SU-DHL-6 (cell line): ENCODE measurements at regions not wholly inside any gene's neighbourhood (a gene's known extent, or its start where the extent isn't known, plus 50 kb on each side); places are given as distances from the start of the nearest gene placed in this dataset.

ENCODE experiments used
- H2AFZ ChIP-seq: fragments of 200-600 bp; sonication (generic); 2 replicates; pipeline ENCODE4 v1.6.1; 2014; ENCODE audit warnings: low read depth, mild to moderate bottlenecking, moderate library complexity, mixed read lengths, antibody characterized with exemption, low read length; ENCODE audit not compliant: severe bottlenecking
- H3F3A ChIP-seq: fragments of 200-600 bp; shearing (Covaris generic); 2 replicates; pipeline ENCODE4 v1.6.0; 2016; ENCODE audit warnings: antibody characterized with exemption, mild to moderate bottlenecking; ENCODE audit not compliant: insufficient read depth
- H3K27ac ChIP-seq: fragments of 200-600 bp; sonication (generic); 2 replicates; pipeline ENCODE4 v1.5.1; 2016; ENCODE audit warnings: low read depth, mild to moderate bottlenecking, low read length, moderate library complexity, mixed read lengths
- H3K27me3 ChIP-seq: fragments of 200-600 bp; sonication (generic), shearing (Covaris generic); 2 replicates; pipeline ENCODE4 v1.6.0; 2014; ENCODE audit warnings: mild to moderate bottlenecking, low read length
- H3K36me3 ChIP-seq: fragments of 200-600 bp; sonication (generic); 2 replicates; pipeline ENCODE4 v1.6.1; 2014; ENCODE audit warnings: mild to moderate bottlenecking, low read length, mixed read lengths
- H3K4me2 ChIP-seq: fragments of 300-600, 200-600 bp; shearing (Covaris generic), sonication (generic); 2 replicates; pipeline ENCODE4 v1.6.0; 2014; ENCODE audit warnings: low read length, low read depth, mild to moderate bottlenecking; ENCODE audit not compliant: poor library complexity, severe bottlenecking
- H3K4me3 ChIP-seq: fragments of 200-600 bp; sonication (generic); 2 replicates; pipeline ENCODE4 v1.5.1; 2014; ENCODE audit warnings: antibody characterized with exemption, low read length, mild to moderate bottlenecking, mixed read lengths; ENCODE audit not compliant: insufficient read depth, poor library complexity, severe bottlenecking
- H3K79me2 ChIP-seq: fragments of 200-600 bp; sonication (generic); 2 replicates; pipeline ENCODE4 v1.6.1; 2014; ENCODE audit warnings: mild to moderate bottlenecking, low read length, moderate library complexity; ENCODE audit not compliant: insufficient read depth
- H3K9ac ChIP-seq: fragments of 200-600 bp; sonication (generic); 2 replicates; pipeline ENCODE4 v1.7.0; 2014; ENCODE audit warnings: mild to moderate bottlenecking, low read length
- H3K9me2 ChIP-seq: fragments of 200-600 bp; sonication (generic); replicated peaks from 2 replicates; pipeline ENCODE4 v1.6.1; 2014; ENCODE audit warnings: low read length; ENCODE audit not compliant: insufficient read depth
- H3K9me3 ChIP-seq: fragments of 200-600 bp; sonication (generic); 2 replicates; pipeline ENCODE4 v1.6.1; 2014; ENCODE audit warnings: low read length, mixed read lengths; ENCODE audit not compliant: insufficient read depth
- H4K20me1 ChIP-seq: fragments of 200-600 bp; sonication (generic); 2 replicates; pipeline ENCODE4 v1.6.1; 2014; ENCODE audit warnings: low read depth, mild to moderate bottlenecking, antibody characterized with exemption, low read length, moderate library complexity, mixed read lengths
- EZH2phosphoT487 ChIP-seq: fragments of 200-600 bp; sonication (generic), shearing (Covaris generic); conservative IDR thresholded peaks from 2 replicates; pipeline ENCODE4 v1.6.1; 2018; ENCODE audit warnings: mild to moderate bottlenecking, antibody characterized with exemption, low read length, moderate library complexity, mixed read lengths
- TF ChIP-seq, protein P1 (sequence below): fragments of 200-600 bp; sonication (generic); IDR thresholded peaks from one replicate; pipeline ENCODE4 v1.5.1; 2017; ENCODE audit warnings: antibody characterized with exemption, mild to moderate bottlenecking, low read length, moderate library complexity; ENCODE audit not compliant: insufficient read depth, poor library complexity, severe bottlenecking

GRCh38 chr6:3665608-3666007 lies 85.9 kb downstream of the PXDC1 start:
- Histone ChIP-seq H3K9ac (no peak overlapping the region), H3F3A (no peaks in the 10 kb centered on the region), H3K27ac (no peak overlapping the region), H3K4me3 (no peak overlapping the region), H3K27me3 (no peaks in the 10 kb centered on the region), H3K4me2 (no peak overlapping the region), H4K20me1 (no peaks in the 10 kb centered on the region), H3K79me2 (no peaks in the 10 kb centered on the region), H3K9me3 (no peaks in the 10 kb centered on the region), H3K9me2 (no peaks in the 10 kb centered on the region), H3K36me3 (no peaks in the 10 kb centered on the region), H2AFZ (no peak overlapping the region)
- TF ChIP-seq, protein P1, sequence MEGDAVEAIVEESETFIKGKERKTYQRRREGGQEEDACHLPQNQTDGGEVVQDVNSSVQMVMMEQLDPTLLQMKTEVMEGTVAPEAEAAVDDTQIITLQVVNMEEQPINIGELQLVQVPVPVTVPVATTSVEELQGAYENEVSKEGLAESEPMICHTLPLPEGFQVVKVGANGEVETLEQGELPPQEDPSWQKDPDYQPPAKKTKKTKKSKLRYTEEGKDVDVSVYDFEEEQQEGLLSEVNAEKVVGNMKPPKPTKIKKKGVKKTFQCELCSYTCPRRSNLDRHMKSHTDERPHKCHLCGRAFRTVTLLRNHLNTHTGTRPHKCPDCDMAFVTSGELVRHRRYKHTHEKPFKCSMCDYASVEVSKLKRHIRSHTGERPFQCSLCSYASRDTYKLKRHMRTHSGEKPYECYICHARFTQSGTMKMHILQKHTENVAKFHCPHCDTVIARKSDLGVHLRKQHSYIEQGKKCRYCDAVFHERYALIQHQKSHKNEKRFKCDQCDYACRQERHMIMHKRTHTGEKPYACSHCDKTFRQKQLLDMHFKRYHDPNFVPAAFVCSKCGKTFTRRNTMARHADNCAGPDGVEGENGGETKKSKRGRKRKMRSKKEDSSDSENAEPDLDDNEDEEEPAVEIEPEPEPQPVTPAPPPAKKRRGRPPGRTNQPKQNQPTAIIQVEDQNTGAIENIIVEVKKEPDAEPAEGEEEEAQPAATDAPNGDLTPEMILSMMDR: no peak
- TF ChIP-seq EZH2phosphoT487: no peak

DNA sequence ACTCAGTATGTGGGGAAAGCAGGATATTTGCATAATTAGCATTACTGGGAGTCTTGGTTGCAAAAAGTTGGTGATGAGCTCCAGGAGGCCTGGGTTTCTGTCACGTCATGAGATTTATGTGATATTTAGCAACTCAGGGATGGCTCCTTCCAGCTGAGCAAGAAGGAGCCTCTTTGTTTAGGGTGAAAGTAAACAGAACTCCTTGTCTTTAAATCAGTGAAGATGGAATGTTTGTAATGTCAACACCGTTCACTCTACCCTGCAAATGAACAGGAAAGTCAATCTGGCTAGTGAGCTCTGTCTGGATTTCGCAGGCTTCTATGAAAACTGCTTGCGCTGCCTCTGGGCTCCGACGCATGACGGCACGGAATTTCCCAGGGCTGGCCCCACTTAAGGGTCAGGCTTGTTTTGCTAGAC lies 86.9 kb downstream of the PXDC1 start:
- no peak overlapping the region for H3K9ac ChIP-seq
- no peak overlapping the region for H3K4me2 ChIP-seq
- H3K36me3 ChIP-seq: no peaks in the 10 kb centered on the region
- no peaks in the 10 kb centered on the region for H3K79me2 ChIP-seq
- no peaks in the 10 kb centered on the region for H3K9me2 ChIP-seq
- TF ChIP-seq EZH2phosphoT487: no peak
- TF ChIP-seq, protein P1: no peak
- H3K27me3 ChIP-seq: no peaks in the 10 kb centered on the region
- no peaks in the 10 kb centered on the region for H3K9me3 ChIP-seq
- H3K4me3 ChIP-seq: no peak overlapping the region
- H3K27ac ChIP-seq: no peak overlapping the region
- H4K20me1 ChIP-seq: no peaks in the 10 kb centered on the region
- H3F3A ChIP-seq: no peaks in the 10 kb centered on the region
- H2AFZ ChIP-seq: no peak overlapping the region

GRCh38 chr6:3663811-3664210 lies 87.7 kb downstream of the PXDC1 start:
- Histone ChIP-seq H3K27me3 (no peaks in the 10 kb centered on the region), H3K4me2 (no peak overlapping the region), H3K27ac (no peak overlapping the region), H3K79me2 (no peaks in the 10 kb centered on the region), H3F3A (no peaks in the 10 kb centered on the region), H3K4me3 (no peak overlapping the region), H4K20me1 (no peaks in the 10 kb centered on the region), H3K9ac (no peak overlapping the region), H3K9me2 (no peaks in the 10 kb centered on the region), H3K9me3 (no peaks in the 10 kb centered on the region), H2AFZ (no peak overlapping the region), H3K36me3 (no peaks in the 10 kb centered on the region)
- TF ChIP-seq, protein P1: no peak
- TF ChIP-seq EZH2phosphoT487: no peak
